ENCODE measurements at regions not wholly inside any gene's neighbourhood (a gene's known extent, or its start where the extent isn't known, plus 50 kb on each side); places are given as distances from the start of the nearest gene placed in this dataset.
"Not testable (repeated sequence)": the region's sequence is repeated elsewhere in the genome, so short reads cannot be mapped to it uniquely, and the experiment has no call there.

DNA sequence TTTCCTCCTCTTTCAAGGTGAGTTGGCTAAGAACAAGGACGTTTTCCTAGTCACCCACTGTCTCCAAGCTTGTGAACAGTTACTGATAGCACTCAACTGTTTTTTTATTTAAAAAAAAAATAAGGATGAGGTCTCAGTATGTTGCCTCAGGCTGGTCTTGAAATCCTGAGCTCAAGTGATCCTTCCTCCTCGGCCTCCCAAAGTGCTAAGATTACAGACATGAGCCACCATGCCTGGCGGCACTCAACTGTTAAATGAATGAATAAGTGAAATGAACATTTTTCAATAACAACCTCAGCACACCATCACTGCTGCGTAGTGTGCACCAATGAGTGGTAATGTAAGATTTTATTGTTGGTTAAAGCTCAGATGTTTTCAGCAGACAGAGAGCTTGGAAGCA, 214.1 kb upstream of the NRIP1 start:
- peaks cover 2% of the 10 kb centered on the region for H3K27me3 Mint-ChIP-seq
- no peak overlapping the region for H3K27ac Mint-ChIP-seq
- peaks cover 0 to 4% (median 0%) of the 10 kb centered on the region in 3 donors for H3K9me3 Mint-ChIP-seq
- H3K4me3 Mint-ChIP-seq, result no peak overlapping the region
- no peaks in the 10 kb centered on the region for H3K36me3 Mint-ChIP-seq
- no peaks in the 10 kb centered on the region for H3K4me1 Mint-ChIP-seq

- Mint-ChIP-seq H3K4me1 (no peaks in the 10 kb centered on the region), H3K27me3 (peaks cover 2% of the 10 kb centered on the region), H3K36me3 (no peaks in the 10 kb centered on the region), H3K4me3 (no peak overlapping the region), H3K27ac (no peak overlapping the region), H3K9me3 (peaks cover 0 to 4% (median 0%) of the 10 kb centered on the region in 3 donors)
Observed at GRCh38 chr21:15279482-15279881, 214.7 kb upstream of the NRIP1 start.

GRCh38 chr21:15281714-15282113, 216.9 kb upstream of the NRIP1 start:
- Mint-ChIP-seq H3K27me3 (peaks cover 3% of the 10 kb centered on the region), H3K9me3 (peaks cover 0 to 3% (median 0%) of the 10 kb centered on the region in 3 donors), H3K4me3 (no peak overlapping the region), H3K4me1 (no peaks in the 10 kb centered on the region), H3K36me3 (no peaks in the 10 kb centered on the region), H3K27ac (no peak overlapping the region)

DNA sequence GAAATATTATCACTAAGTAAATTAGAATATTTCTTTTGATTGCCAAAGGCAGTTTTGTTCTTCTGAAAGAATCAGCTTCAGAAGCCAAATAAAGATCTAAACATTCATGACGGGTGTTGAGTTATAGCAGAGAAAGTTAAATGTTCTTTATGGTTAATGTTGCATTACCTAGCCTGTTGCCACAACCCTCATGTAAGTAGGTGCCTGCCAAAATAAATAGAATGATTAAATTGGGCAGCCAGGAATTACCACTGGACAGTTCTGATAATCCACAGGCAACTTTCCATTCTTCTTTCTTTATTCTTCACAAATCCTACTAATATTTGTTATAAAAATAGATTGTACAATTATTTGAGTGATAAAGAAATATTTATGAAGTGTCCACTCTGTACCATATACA, 217.9 kb upstream of the NRIP1 start:
- no peak overlapping the region for H3K4me3 Mint-ChIP-seq
- no peaks in the 10 kb centered on the region for H3K36me3 Mint-ChIP-seq

DNA sequence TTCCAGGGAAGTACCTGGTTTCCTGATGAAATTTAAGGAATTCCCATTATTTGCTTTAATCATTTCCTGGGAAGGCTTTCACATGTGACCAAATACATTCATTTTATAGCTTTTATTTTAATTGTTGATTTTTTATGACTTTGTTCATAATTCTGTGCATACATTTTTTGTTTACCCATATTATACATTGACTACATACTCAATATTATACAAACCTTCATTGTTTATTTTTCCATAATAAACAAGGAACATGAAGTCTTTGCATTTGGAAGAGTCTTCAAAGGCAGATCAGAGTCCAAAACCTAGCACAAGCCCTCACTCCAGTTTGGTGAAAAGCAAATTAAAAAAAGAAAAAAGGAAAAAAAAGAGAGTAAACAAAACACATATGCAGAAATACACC, 218.3 kb upstream of the NRIP1 start:
- Mint-ChIP-seq H3K27me3 (peaks cover 3% of the 10 kb centered on the region), H3K4me3 (no peak overlapping the region), H3K36me3 (no peaks in the 10 kb centered on the region), H3K4me1 (no peaks in the 10 kb centered on the region), H3K27ac (no peak overlapping the region), H3K9me3 (peaks cover 0 to 3% (median 0%) of the 10 kb centered on the region in 3 donors)

More for the DNA sequence above, 217.9 kb upstream of the NRIP1 start:
- peaks cover 0 to 3% (median 0%) of the 10 kb centered on the region in 3 donors for H3K9me3 Mint-ChIP-seq
- no peaks in the 10 kb centered on the region for H3K4me1 Mint-ChIP-seq
- H3K27me3 Mint-ChIP-seq, result peaks cover 3% of the 10 kb centered on the region
- H3K27ac Mint-ChIP-seq, result no peak overlapping the region

GRCh38 chr21:15283789-15284188, 219.0 kb upstream of the NRIP1 start:
- Mint-ChIP-seq H3K4me1 (no peaks in the 10 kb centered on the region), H3K36me3 (no peaks in the 10 kb centered on the region), H3K4me3 (no peak overlapping the region), H3K27me3 (peaks cover 3% of the 10 kb centered on the region), H3K9me3 (peaks cover 0 to 3% (median 0%) of the 10 kb centered on the region in 3 donors), H3K27ac (no peak overlapping the region)

DNA sequence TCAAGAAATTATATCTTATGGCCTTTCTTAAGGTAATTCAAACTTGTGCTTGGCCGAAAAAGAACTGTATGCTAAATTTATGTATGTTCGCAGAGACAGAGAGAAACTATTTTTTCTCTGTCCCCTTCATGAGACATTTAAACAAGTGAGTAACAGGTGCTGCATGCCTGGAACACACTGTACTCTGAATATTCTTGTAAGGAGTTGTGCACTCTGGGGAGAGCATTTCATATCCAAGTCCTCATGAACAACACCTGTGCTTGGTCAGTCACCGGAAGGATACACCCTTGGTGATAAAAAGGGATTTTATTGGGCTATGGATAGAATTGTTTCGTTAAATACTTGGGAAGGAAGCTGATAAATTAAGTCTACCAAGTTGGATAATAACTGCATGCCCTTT, 220.8 kb upstream of the NRIP1 start:
- Mint-ChIP-seq H3K9me3 (peaks cover 0 to under 1% (median 0%) of the 10 kb centered on the region in 3 donors), H3K36me3 (no peaks in the 10 kb centered on the region), H3K27ac (no peak overlapping the region), H3K27me3 (peaks cover 1% of the 10 kb centered on the region), H3K4me1 (no peaks in the 10 kb centered on the region), H3K4me3 (no peak overlapping the region)

- Mint-ChIP-seq H3K36me3 (no peaks in the 10 kb centered on the region), H3K27me3 (peaks cover 1% of the 10 kb centered on the region), H3K27ac (no peak overlapping the region), H3K4me3 (no peak overlapping the region), H3K4me1 (no peaks in the 10 kb centered on the region), H3K9me3 (no peaks in the 10 kb centered on the region)
Observed at GRCh38 chr21:15289246-15289645, 224.4 kb upstream of the NRIP1 start.

DNA sequence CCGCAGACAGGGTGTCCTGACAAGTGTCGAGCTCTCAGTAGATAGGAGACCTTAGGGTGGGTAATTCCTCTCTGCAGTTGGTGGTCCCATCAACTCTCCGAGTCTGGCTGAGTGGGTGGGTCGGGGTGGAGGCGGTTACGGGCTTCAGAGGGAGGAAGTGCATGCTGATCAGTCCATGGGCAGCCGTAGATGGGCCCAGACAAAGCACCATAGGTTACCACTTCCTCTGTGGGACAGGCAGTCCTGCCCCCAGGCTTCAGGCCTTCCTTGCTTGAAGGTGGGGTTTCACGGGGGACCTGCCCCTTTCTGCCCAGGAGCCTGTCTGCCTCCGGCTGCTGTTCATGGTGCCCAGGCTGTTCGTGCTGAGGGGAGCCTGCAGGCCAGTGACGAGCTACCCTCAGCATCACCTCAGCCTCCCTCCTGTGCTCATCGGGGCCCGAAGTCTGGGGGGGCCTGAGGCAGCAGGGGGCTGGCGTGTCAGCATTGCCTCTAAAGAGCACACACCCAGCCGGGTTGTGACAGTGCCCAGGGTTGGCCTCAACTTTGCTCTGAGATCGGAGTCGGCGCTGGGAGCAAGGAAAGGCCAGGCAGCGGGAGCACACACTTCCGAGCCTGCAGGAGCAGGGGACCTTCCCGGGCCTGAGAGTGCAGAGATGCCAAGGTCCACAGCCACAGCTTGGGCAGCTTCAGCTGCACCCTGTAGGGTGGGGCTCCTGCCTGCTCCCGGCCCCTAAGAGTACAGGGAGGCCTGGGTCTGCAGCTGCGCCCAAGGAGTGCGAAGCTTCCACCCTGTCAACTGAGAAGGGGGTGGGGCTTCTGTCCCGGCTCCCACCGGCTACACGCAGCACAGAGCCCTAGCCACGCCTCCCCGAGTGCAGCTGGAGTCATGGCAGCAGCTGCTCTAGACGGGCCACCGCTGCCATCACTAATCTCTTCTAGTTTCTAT, 225.4 kb upstream of the NRIP1 start:
- Mint-ChIP-seq H3K27me3 (peaks cover 1% of the 10 kb centered on the region), H3K4me3 (peak overlapping the region in 2 of 4 donors; percentile 20 to 25), H3K9me3 (no peaks in the 10 kb centered on the region), H3K36me3 (no peaks in the 10 kb centered on the region), H3K27ac (no peak overlapping the region), H3K4me1 (no peaks in the 10 kb centered on the region)

DNA sequence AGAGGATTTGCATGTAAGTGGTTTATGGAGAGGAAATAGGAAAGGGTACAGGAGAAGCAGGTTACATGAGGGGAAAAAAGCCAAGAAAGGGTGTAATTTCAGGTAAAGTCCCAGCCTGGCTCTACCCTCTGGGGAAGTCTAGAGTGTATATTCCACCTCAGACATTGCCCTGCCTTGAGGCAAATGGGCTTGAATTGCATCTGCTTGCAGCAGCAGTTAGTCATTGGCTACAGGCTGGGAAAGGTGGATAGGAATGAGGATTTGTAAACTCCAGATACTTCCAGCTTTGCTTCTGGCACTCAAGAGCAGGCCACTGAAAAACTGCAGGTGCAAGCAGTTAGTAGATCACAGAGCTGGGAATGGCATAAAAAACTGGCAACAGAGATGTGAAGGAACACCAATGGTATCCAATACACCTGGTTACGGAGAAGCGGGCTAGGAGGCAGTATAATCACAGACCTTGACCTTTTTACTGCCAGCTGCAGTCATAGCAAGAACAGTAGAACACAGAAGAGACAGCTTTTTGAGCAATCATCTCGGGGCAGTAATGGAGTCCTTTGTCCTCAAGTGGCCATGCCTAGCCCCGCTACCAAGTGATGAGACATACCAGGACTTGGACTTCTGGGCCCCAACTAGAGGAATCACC, 226.9 kb upstream of the NRIP1 start:
- no peak overlapping the region for H3K27ac Mint-ChIP-seq
- H3K27me3 Mint-ChIP-seq, result no peaks in the 10 kb centered on the region
- peaks cover 2% of the 10 kb centered on the region for H3K36me3 Mint-ChIP-seq
- no peak overlapping the region for H3K4me3 Mint-ChIP-seq
- H3K9me3 Mint-ChIP-seq, result no peaks in the 10 kb centered on the region
- H3K4me1 Mint-ChIP-seq, result no peaks in the 10 kb centered on the region

GRCh38 chr21:15293240-15293639, 228.4 kb upstream of the NRIP1 start:
- Mint-ChIP-seq H3K27ac (no peak overlapping the region), H3K27me3 (peaks cover 2% of the 10 kb centered on the region), H3K4me3 (no peak overlapping the region), H3K9me3 (no peaks in the 10 kb centered on the region), H3K4me1 (peaks cover 0 to 4% (median 0%) of the 10 kb centered on the region in 3 donors), H3K36me3 (peaks cover 2% of the 10 kb centered on the region)

GRCh38 chr21:15295875-15296274, 231.1 kb upstream of the NRIP1 start:
- peaks cover 0 to 4% (median 0%) of the 10 kb centered on the region in 3 donors for H3K4me1 Mint-ChIP-seq
- no peak overlapping the region for H3K27ac Mint-ChIP-seq
- H3K4me3 Mint-ChIP-seq, result no peak overlapping the region
- peaks cover 0 to 4% (median 0%) of the 10 kb centered on the region in 3 donors for H3K9me3 Mint-ChIP-seq
- peaks cover 2% of the 10 kb centered on the region for H3K27me3 Mint-ChIP-seq
- peaks cover 2% of the 10 kb centered on the region for H3K36me3 Mint-ChIP-seq

GRCh38 chr21:15297824-15298223, 233.0 kb upstream of the NRIP1 start:
- Mint-ChIP-seq H3K4me1 (peaks cover 0 to 4% (median 0%) of the 10 kb centered on the region in 3 donors), H3K27ac (no peak overlapping the region), H3K36me3 (peaks cover 2% of the 10 kb centered on the region), H3K9me3 (peaks cover 5 to 13% (median 7%) of the 10 kb centered on the region in 3 donors), H3K4me3 (no peak overlapping the region), H3K27me3 (peaks cover 2% of the 10 kb centered on the region)

GRCh38 chr21:15298306-15298705, 233.5 kb upstream of the NRIP1 start:
- no peak overlapping the region for H3K27ac Mint-ChIP-seq
- peaks cover 0 to 4% (median 0%) of the 10 kb centered on the region in 3 donors for H3K4me1 Mint-ChIP-seq
- H3K27me3 Mint-ChIP-seq, result peaks cover 2% of the 10 kb centered on the region
- peaks cover 5 to 13% (median 7%) of the 10 kb centered on the region in 3 donors for H3K9me3 Mint-ChIP-seq
- H3K4me3 Mint-ChIP-seq, result no peak overlapping the region
- H3K36me3 Mint-ChIP-seq, result peaks cover 2% of the 10 kb centered on the region

- not testable (repeated sequence) for H3K27ac Mint-ChIP-seq, H3K4me1 Mint-ChIP-seq, H3K27me3 Mint-ChIP-seq, H3K4me3 Mint-ChIP-seq, H3K36me3 Mint-ChIP-seq
- H3K9me3 Mint-ChIP-seq, result peaks cover 5 to 13% (median 7%) of the 10 kb centered on the region in 3 donors
Observed at GRCh38 chr21:15298755-15299154, 234.0 kb upstream of the NRIP1 start.

Measured in IgD-negative memory B cell (primary cell).